A549 (cell line): ENCODE measurements at regions not wholly inside any gene's neighbourhood (a gene's known extent, or its start where the extent isn't known, plus 50 kb on each side); places are given as distances from the start of the nearest gene placed in this dataset.
"Not testable (repeated sequence)": the region's sequence is repeated elsewhere in the genome, so short reads cannot be mapped to it uniquely, and the experiment has no call there.

Experiments
- ATAC-seq, 2 experiments: fragments of 200-7000 bp in 1 of 2; fragments of >200 bp in 1 of 2; cut with Nextera tagmentation in 1 of 2; cut with Tn5 transposase in 1 of 2; 3 replicates each; pipeline versions ENCODE4 v1.8.0 to v1.9.1; 2018 to 2020; ENCODE audit warnings: mild to moderate bottlenecking in 1 of 2, moderate library complexity in 1 of 2
- CTCF ChIA-PET: fragments of 300-600 bp; sonication (Branson Sonifier 250); formaldehyde crosslinking; extraction: SDS; loops from one replicate; lab custom pipeline; 2021; ENCODE audit warnings: antibody characterized with exemption, inconsistent platforms; lab: Yijun Ruan, JAX
- POLR2A ChIA-PET: fragments of 350-600 bp; formaldehyde crosslinking; extraction: SDS; loops from one replicate; lab custom pipeline; 2021; ENCODE audit warnings: antibody characterized with exemption, inconsistent platforms; lab: Yijun Ruan, JAX
- DNase-seq, 2 experiments: peaks; one replicate each; pipeline versions ENCODE4 v3.0.0 to v3.0.0-alpha.2; 2011 to 2016; ENCODE audit warnings: low read depth in 1 of 2, low spot score in 1 of 2
- FAIRE-seq: peaks from 2 replicates; lab custom pipeline; 2011; peaks lifted over from hg19 to GRCh38; lab: Jason Lieb, UNC
- H3K27ac ChIP-seq, 2 experiments: fragments of >200 bp; sonication (Bioruptor Twin); formaldehyde crosslinking; 3 replicates each; pipeline ENCODE4 v1.5.1; 2016 to 2017
- H3K4me1 ChIP-seq: fragments of >200 bp; sonication (Bioruptor Twin); formaldehyde crosslinking; 3 replicates; pipeline ENCODE4 v1.6.1; 2016
- H3K4me2 ChIP-seq: fragments of >200 bp; sonication (Bioruptor Twin); formaldehyde crosslinking; 3 replicates; pipeline ENCODE4 v1.6.1; 2016
- H3K4me3 ChIP-seq: fragments of >200 bp; sonication (Bioruptor Twin); formaldehyde crosslinking; 3 replicates; pipeline ENCODE4 v1.5.1; 2016
- H3K9me3 ChIP-seq: fragments of >200 bp; sonication (Bioruptor Twin); formaldehyde crosslinking; 3 replicates; pipeline ENCODE4 v1.6.1; 2016
- CEBPB ChIP-seq, 2 experiments: fragments of >200 bp in 1 of 2; sonication (Bioruptor Twin) in 1 of 2; formaldehyde crosslinking in 1 of 2; IDR thresholded peaks; 2 replicates each; pipeline ENCODE4 v1.6.1; 2012 to 2016
- CHD4 ChIP-seq: fragments of 200-600 bp; sonication (generic); IDR thresholded peaks from 2 replicates; pipeline ENCODE4 v1.6.1; 2016; ENCODE audit warnings: antibody characterized with exemption, mild to moderate bottlenecking, borderline replicate concordance
- EP300 ChIP-seq, 2 experiments: fragments of >200 bp; sonication (Bioruptor Twin); formaldehyde crosslinking; IDR thresholded peaks; 2 replicates in 1 of 2; 3 replicates in 1 of 2; pipeline ENCODE4 v1.6.1; 2016 to 2017
- FOXS1 ChIP-seq: fragments of 250-450 bp; sonication (Bioruptor Pico); IDR thresholded peaks from 2 replicates; pipeline ENCODE4 v1.5.0; 2020; ENCODE audit warnings: mild to moderate bottlenecking, moderate library complexity
- HEYL ChIP-seq: fragments of 250-450 bp; sonication (Bioruptor Pico); IDR thresholded peaks from 2 replicates; pipeline ENCODE4 v1.8.0; 2021; ENCODE audit warnings: mild to moderate bottlenecking, moderate library complexity
- HOXB13 ChIP-seq: fragments of 250-450 bp; sonication (Bioruptor Pico); IDR thresholded peaks from 2 replicates; pipeline ENCODE4 v1.5.0; 2020; ENCODE audit warnings: low read depth, mild to moderate bottlenecking, moderate library complexity
- JUN ChIP-seq, 2 experiments: fragments of >200 bp; sonication (Bioruptor Twin); formaldehyde crosslinking; IDR thresholded peaks; 2 replicates in 1 of 2; 3 replicates in 1 of 2; pipeline ENCODE4 v1.6.1; 2016 to 2017
- MYC ChIP-seq: IDR thresholded peaks from 2 replicates; pipeline ENCODE4 v1.6.1; 2012; ENCODE audit warnings: mild to moderate bottlenecking, inconsistent platforms, low read length, improper control_type of control experiment, borderline replicate concordance
- NFE2L2 ChIP-seq: fragments of 150-350 bp; conservative IDR thresholded peaks from 2 replicates; pipeline ENCODE4 v1.6.1; 2014; ENCODE audit warnings: low read length
- POLR2AphosphoS2 ChIP-seq: conservative IDR thresholded peaks from 2 replicates; pipeline ENCODE4 v1.6.1; 2012; ENCODE audit warnings: low read length, improper control_type of control experiment, inconsistent platforms
- RARB ChIP-seq: fragments of 250-450 bp; sonication (Bioruptor Pico); IDR thresholded peaks from 2 replicates; pipeline ENCODE4 v1.8.0; 2021; ENCODE audit warnings: mild to moderate bottlenecking, moderate library complexity
- RCOR1 ChIP-seq: fragments of 150-350 bp; IDR thresholded peaks from 2 replicates; pipeline ENCODE4 v1.6.1; 2014; ENCODE audit warnings: antibody characterized with exemption, low read length, low read depth
- TP53 ChIP-seq: fragments of 250-450 bp; sonication (Bioruptor Pico); IDR thresholded peaks from 2 replicates; pipeline ENCODE4 v1.5.0; 2021; ENCODE audit warnings: mild to moderate bottlenecking, moderate library complexity
- ZNF302 ChIP-seq: fragments of 250-450 bp; sonication (Bioruptor Pico); IDR thresholded peaks from 2 replicates; pipeline ENCODE4 v1.9.0; 2021; ENCODE audit warnings: inconsistent platforms, mild to moderate bottlenecking, moderate library complexity
- WGBS: methylation state at CpG from one replicate; pipeline ENCODE4 v1.1.6; 2017; ENCODE audit errors: missing lambda C conversion rate; 5-methylcytosine and 5-hydroxymethylcytosine counted together
- TF ChIP-seq, protein P1 (sequence below): fragments of 250-450 bp; sonication (Bioruptor Pico); IDR thresholded peaks from 2 replicates; pipeline ENCODE4 v1.5.0; 2021; ENCODE audit warnings: mild to moderate bottlenecking, moderate library complexity, borderline replicate concordance
- TF ChIP-seq, protein P2 (sequence below): IDR thresholded peaks from 2 replicates; pipeline ENCODE4 v1.6.1; 2012

DNA sequence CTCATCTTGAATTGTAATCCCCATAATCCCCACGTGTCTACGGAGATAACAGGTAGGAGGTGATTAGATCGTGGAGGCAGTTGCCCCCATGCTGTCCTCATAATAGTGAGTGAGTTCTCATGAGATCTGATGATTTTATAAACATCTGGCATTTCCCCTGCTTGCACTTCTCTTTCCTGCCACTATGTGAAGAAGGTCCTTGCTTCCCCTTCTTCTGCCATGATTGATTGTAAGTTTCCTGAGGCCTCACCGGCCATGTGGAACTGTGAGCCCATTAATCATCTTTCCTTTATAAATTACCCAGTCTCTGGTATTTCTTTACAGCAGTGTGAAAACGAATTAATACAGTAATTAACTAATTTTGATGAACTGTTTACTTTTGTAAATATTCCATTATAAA is 582.5 kb downstream of the TSN start:
- H3K4me3 ChIP-seq = no peak overlapping the region
- TF ChIP-seq CHD4 (no peak), CEBPB (IDR thresholded peaks at IDR 0.05) (no peak)
- TF ChIP-seq, all 56 proteins: peak for 0
- no peak for ATAC-seq
- H3K4me1 ChIP-seq = no peaks in the 10 kb centered on the region
- WGBS = 2% methylated on average over 5 of the region's 5 CpGs
- H3K27ac ChIP-seq = no peak overlapping the region
- no peaks in the 10 kb centered on the region for H3K9me3 ChIP-seq
- ChIA-PET CTCF (no interaction called here), POLR2A (no interaction called here)
- no peak overlapping the region for H3K4me2 ChIP-seq
- no peak for DNase-seq
- no peak for FAIRE-seq

DNA sequence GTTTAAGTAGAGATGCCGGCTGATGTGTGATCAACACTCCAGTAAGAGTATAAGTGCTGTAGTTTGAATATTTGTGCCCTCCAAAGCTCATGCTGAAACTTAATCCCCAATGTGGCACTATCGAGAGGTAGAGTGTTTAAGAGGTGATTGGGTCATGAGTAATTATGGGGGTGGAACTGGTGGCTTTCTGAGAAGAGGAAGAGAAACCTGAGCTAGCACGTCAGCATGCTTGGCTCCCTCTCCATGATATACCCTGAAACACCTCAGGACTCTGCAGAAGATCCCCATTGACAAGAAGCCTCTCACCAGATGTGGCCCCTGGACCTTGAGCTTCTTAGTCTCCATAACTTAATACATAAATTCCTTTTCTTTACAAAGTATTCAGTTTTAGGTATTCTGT is 584.8 kb downstream of the TSN start:
- ChIA-PET POLR2A (no interaction called here), CTCF (no interaction called here)
- no peak for FAIRE-seq

DNA sequence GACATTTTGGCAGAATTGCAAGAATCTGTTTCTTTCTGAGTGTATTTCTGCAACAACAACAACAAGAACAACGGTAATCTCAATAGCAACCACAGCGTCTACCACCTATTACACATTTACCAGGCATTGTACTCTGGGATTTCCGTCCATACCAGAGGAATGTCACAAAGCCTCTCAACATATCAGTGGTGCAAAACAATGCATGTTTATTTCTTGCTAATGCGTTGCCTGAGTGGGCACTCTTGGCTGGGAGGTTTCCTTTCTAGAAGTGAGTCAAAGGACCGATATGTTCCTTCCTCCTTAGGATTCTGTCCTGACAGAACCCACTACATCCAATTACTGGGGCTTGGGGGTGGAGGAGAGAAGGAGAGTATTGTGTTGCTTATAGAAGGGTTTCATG is 585.6 kb downstream of the TSN start:
- DNase-seq (no peak), ATAC-seq (no peak), FAIRE-seq (no peak)
- TF ChIP-seq HOXB13 (CRISPR knock-in tag) (no peak), HEYL (CRISPR knock-in tag) (no peak), POLR2AphosphoS2 (no peak), JUN (IDR thresholded peaks at IDR 0.05) (no peak), MYC (no peak), FOXS1 (CRISPR knock-in tag) (no peak), NFE2L2 (no peak), ZNF302 (CRISPR knock-in tag) (no peak), TP53 (CRISPR knock-in tag) (no peak), EP300 (IDR thresholded peaks at IDR 0.05) (no peak)
- TF ChIP-seq, protein P1, sequence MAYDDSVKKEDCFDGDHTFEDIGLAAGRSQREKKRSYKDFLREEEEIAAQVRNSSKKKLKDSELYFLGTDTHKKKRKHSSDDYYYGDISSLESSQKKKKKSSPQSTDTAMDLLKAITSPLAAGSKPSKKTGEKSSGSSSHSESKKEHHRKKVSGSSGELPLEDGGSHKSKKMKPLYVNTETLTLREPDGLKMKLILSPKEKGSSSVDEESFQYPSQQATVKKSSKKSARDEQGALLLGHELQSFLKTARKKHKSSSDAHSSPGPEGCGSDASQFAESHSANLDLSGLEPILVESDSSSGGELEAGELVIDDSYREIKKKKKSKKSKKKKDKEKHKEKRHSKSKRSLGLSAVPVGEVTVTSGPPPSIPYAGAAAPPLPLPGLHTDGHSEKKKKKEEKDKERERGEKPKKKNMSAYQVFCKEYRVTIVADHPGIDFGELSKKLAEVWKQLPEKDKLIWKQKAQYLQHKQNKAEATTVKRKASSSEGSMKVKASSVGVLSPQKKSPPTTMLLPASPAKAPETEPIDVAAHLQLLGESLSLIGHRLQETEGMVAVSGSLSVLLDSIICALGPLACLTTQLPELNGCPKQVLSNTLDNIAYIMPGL (CRISPR knock-in tag) = no peak
- TF ChIP-seq, protein P2, sequence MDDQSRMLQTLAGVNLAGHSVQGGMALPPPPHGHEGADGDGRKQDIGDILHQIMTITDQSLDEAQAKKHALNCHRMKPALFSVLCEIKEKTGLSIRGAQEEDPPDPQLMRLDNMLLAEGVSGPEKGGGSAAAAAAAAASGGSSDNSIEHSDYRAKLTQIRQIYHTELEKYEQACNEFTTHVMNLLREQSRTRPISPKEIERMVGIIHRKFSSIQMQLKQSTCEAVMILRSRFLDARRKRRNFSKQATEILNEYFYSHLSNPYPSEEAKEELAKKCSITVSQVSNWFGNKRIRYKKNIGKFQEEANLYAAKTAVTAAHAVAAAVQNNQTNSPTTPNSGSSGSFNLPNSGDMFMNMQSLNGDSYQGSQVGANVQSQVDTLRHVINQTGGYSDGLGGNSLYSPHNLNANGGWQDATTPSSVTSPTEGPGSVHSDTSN = no peak
- WGBS = 2% methylated on average over 5 of the region's 5 CpGs
- ChIA-PET POLR2A (no interaction called here), CTCF (no interaction called here)
- H3K4me3 ChIP-seq = no peak overlapping the region
- H3K9me3 ChIP-seq = no peaks in the 10 kb centered on the region
- H3K27ac ChIP-seq = no peak overlapping the region
- no peak overlapping the region for H3K4me2 ChIP-seq
- H3K4me1 ChIP-seq = no peaks in the 10 kb centered on the region

More for the DNA sequence above, 584.8 kb downstream of the TSN start:
- WGBS = 1% methylated on average over 3 of the region's 3 CpGs
- TF ChIP-seq RCOR1 = no peak
- no peak for TF ChIP-seq RARB (CRISPR knock-in tag)
- TF ChIP-seq, all 56 proteins: peak for 0
- DNase-seq (no peak), ATAC-seq (no peak)
- Histone ChIP-seq H3K27ac (no peak overlapping the region), H3K4me1 (no peaks in the 10 kb centered on the region), H3K4me3 (no peak overlapping the region), H3K9me3 (no peaks in the 10 kb centered on the region), H3K4me2 (no peak overlapping the region)

DNA sequence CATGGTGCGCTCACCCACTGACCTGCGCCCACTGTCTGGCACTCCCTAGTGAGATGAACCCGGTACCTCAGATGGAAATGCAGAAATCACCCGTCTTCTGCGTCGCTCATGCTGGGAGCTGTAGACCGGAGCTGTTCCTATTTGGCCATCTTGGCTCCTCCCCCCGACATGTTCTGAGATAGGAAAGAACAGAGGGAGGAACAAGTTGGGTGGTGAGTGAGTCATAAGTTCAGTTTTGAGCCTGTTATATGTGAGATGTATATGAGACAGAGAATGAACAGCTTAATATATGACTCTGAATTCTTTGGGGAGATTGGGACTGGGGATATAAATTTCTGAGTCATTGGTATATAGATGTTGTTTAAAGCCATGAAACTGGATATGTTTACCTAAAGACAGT is 596.7 kb downstream of the TSN start:
- POLR2A ChIA-PET, H3K4me2 ChIP-seq, FAIRE-seq, H3K9me3 ChIP-seq, ATAC-seq, H3K4me3 ChIP-seq, DNase-seq, H3K27ac ChIP-seq, H3K4me1 ChIP-seq, CTCF ChIA-PET: not testable (repeated sequence)
- 9% methylated on average over 6 of the region's 8 CpGs for WGBS
